HG03196 (cell line): ENCODE measurements at regions not wholly inside any gene's neighbourhood (a gene's known extent, or its start where the extent isn't known, plus 50 kb on each side); places are given as distances from the start of the nearest gene placed in this dataset.
"Not testable (repeated sequence)": the region's sequence is repeated elsewhere in the genome, so short reads cannot be mapped to it uniquely, and the experiment has no call there.

Experiments
- ATAC-seq: cut with Tn5 transposase; IDR thresholded peaks from one replicate; pipeline ENCODE4 v1.9.1; 2021; ENCODE audit not compliant: unreplicated experiment

DNA sequence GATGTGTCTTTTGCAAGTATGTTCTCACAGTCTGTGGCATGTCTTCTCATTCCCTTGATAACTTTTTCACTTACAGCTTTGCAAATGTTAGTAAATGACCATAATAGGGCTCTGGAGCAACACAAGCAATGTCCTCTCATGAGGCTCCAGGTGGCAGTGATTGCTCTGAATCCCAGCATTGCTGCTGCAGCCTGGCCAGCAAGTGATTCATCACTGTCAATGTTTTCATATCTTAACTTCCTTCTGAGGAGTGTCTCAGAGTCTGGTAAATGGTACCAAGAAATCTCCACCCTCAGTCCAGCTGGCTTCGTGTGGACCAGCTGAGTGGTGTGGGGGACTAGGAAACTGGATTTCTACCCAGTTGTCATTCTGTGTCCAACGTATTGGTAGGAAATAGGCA, 139.6 kb downstream of the MYLK4 start:
- no peak for ATAC-seq

DNA sequence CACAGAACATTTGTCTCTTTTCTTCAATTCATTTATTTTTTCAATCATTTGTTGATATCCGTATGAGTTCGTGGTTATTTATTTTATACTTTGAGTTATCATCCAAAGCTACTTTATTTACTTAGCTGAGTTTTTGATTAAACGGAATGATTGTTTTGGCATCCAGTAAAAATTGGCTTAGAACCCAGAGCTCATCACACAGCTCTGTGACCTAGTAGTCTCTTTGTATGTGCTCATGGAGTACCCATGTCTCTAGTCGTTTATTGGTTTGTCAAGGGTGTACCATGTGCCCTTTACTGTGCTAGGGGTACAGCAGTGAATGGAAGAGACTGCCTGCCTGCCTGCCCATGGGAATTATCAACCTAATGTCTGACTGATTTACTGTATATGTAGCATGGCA, 142.2 kb downstream of the MYLK4 start:
- ATAC-seq = no peak

DNA sequence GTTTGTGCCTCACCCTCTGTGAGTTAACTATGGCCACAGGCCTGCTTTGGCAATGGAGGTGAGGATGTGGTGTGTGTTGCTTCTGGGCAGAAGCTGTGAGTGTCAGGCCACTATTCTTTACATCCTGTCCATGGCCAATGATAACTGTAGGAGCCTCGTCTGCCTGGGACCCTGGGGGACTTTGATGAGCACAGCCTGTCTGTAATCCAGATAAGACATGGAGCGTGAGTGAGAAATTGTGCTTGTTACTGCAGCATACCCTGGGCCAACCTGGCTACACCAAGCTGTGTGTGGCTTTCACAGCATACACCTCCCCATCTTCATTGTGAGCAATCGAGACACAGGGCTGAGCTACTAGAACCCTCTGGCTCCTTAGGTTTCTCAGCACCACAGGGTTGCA, 150.4 kb downstream of the MYLK4 start:
- no peak for ATAC-seq

GRCh38 chr6:2599817-2600216, 150.9 kb downstream of the MYLK4 start:
- ATAC-seq = no peak

DNA sequence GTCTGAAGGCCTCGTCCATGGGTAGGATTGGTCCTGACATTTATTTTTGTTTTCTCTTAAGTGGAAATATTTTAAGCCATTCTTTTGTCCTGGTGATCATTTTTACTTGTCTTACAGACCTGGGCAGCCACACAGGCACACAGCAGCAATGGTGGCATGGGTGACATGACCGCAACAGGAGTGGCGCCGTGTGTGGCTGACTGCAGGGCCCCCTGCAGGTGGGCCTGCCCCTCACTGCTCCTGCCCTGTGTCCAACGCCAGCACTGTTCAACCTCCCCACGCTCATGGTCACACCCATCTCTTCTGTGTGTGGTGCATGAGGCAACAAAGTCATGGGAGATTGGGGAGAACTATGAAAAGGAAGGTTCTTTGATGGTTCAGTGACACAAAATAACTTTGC, 151.9 kb downstream of the MYLK4 start:
- no peak for ATAC-seq

DNA sequence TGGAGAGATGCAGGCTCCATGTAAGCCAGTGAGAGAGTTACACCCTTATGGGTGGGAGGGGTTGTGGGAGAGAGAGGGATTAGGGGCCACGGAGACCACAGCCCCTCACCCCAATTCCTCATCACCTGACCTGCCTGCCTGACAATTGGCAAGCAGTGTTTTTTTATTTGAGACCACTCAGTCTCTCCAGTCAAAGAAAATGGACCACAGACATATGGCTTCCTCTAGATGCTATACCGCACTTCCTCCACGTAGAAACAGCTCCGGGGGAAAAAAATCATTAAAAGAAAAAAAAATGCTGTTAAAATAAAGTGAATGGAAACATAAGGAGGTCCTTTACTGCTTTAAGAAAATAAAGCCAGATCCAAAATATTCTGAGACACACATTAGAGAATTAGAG, 152.7 kb downstream of the MYLK4 start:
- ATAC-seq = no peak

- not testable (repeated sequence) for ATAC-seq
Measured at GRCh38 chr6:2597457-2597856, 153.3 kb downstream of the MYLK4 start.

DNA sequence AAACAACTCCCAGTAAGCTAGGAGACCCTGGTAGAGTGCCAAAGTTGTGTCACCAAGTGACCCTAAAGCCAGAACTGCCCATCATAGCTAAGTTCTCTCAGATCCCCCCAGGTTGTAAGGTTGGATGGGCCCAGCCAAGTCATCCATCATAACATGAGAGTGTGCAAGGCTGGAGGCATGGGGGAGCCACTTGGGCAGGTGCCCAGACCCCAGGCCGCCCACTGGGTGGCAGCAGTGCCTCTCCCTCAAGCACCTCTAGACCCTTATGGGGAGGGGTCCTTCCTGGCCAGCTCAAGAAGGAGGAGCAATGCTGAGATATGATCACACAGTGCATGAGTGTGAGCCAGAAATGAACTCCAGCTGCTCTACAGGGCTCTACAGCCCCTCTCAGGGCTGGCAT, 154.5 kb downstream of the MYLK4 start:
- ATAC-seq = no peak

GRCh38 chr6:2594868-2595267, 155.9 kb downstream of the MYLK4 start:
- ATAC-seq = no peak

DNA sequence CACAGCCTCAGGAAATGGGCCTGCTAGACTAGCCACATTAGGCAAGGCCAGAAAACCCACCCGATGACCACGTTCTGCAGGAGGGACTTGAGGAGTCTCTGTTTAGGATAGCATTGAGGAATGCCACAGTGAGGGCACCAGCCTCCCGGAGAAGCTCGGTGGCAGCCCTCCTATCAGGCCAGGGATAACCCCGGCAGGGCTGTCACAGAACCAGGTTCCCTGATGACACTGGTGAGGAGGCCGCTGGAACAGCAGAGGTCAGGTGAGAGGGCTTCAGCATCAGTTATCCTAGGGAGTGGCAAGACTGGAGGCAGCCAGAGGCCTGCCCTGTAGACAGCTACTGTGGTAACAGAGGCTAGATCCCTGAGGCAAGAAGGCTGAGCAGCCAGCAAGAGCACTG, 157.6 kb downstream of the MYLK4 start:
- no peak for ATAC-seq

- no peak for ATAC-seq
Measured at GRCh38 chr6:2589171-2589661, 161.5 kb downstream of the MYLK4 start.

DNA sequence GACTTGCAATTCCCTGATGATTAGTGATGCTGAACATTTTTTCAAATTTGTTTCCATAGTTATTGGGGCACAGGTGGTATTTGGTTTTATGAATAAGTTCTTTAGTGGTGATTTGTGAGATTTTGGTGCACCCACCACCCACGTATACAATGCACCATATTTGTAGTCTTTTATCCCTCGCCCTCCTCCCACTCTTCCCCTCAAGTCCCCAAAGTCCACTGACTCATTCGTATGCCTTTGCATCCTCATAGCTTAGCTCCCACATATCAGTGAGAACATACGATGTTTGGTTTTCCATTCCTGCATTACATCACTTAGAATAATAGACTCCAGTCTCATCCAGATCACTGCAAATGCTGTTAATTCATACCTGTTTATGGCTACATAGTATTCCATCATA, 167.3 kb downstream of the MYLK4 start:
- no peak for ATAC-seq

- no peak for ATAC-seq
Measured at GRCh38 chr6:2582268-2582667, 168.5 kb downstream of the MYLK4 start.

GRCh38 chr6:2581611-2582010, 169.1 kb downstream of the MYLK4 start:
- no peak for ATAC-seq

DNA sequence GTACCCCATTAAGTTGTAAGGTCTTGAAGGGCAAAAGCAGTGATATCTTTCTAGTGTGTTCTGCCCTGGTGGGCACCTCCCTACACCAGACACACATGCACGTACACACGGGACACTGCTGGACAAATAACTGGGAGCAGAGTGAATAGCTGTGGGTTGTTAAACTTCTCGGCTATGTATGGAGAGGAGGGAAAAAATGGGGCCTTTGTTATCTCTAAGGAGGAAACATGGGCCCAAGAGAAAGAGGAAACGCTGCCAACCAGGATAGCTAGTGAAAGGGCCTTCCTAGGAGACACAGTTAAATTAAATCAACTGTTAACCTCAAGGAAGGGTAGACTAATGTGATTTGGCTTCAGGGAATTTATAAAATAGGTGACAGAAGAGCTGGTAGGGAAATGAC, 169.7 kb downstream of the MYLK4 start:
- no peak for ATAC-seq

- ATAC-seq = no peak
Measured at GRCh38 chr6:2579804-2580570, 170.7 kb downstream of the MYLK4 start.

DNA sequence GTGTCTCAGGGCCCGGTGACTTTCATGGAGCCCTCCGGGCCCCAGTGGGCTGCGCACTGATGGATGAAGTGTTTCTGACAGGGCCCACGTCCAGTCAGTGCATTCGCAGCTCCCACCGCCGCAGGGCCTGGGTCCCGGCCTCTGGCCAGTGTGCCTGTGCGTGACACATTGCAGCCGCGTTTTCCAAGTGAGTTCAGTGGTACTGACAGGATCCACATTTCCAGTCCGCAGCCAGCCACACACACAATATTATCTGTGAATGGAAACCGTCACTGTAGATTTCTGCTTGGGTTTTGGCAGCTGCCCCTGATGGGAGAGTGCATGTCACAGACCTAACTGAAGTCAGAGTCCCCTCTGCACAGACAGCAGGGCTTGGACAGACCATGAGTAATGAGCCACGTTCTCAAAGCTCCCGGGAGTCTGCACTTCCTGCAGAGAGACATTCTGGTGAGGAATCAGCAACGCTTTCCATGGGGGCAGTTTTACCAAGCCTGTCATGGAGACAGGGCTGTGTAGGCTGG, 171.4 kb downstream of the MYLK4 start:
- no peak for ATAC-seq

DNA sequence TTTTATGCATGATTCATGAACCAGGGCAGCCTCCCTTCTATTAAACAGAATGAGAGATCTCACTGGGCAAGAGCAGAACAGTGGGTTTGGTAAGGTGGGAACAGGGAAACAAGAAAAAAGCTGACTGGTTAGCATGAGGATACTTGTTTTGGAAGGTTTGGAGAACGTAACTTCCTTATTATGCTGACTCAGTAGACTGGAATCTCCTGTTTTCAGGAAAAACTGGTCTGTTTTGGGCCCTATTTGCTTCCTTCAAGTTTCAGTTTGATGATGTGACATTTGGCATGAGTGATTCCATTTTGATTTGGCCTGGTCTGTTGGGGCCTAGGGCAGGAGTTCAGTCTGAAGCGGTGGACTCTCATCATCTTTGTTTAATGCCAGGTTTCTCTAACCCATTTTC, 172.0 kb downstream of the MYLK4 start:
- no peak for ATAC-seq

GRCh38 chr6:2576499-2576898, 174.2 kb downstream of the MYLK4 start:
- no peak for ATAC-seq

DNA sequence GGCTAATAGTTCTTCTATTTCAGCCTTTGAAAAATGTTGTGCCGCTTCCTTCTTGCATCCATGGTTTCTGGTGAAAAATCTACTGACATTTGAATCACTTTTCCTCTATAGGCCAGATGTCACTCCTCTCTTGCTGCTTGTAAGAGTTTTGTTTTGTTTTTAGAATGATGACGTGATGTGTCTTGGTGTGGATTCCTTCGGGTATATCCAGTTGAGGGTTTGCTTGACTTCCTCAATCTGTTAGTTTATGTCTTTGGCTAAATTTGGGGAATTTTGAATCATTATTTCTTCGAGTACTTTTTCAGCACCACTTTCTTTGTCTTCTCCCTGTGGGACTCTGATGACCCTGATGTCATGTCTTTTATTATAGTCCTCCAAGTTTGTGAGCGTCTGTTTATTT, 175.5 kb downstream of the MYLK4 start:
- no peak for ATAC-seq

GRCh38 chr6:2569420-2569819, 181.3 kb downstream of the MYLK4 start:
- not testable (repeated sequence) for ATAC-seq

- ATAC-seq = no peak
Measured at GRCh38 chr6:2566048-2566447, 184.7 kb downstream of the MYLK4 start.

DNA sequence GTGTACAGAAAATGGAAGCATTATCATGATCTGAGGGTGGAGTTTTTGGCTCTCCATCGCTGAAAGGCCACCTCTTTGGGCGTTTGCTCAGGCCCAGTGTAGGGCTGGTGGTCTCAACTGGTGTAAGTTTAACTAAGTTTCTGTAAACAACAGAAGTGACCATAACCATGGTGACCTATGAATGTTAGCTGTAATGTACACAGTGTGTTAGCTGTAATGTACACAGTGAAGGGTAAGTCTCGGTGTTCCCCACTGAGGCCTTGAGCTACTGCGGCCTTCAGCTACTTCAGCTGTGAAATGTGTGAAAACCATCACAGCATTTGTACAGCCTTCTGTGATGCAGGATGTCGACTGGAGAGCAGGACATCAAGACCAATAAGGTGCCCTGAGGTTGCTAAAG, 185.2 kb downstream of the MYLK4 start:
- ATAC-seq = no peak
